Astrocyte of the spinal cord (primary cell): ENCODE measurements at regions not wholly inside any gene's neighbourhood (a gene's known extent, or its start where the extent isn't known, plus 50 kb on each side); places are given as distances from the start of the nearest gene placed in this dataset.

ENCODE experiments used
- DNase-seq: peaks from one replicate; pipeline ENCODE4 v3.0.0; 2011; ENCODE audit warnings: low read depth, low spot score
- H3K4me3 ChIP-seq: 2 replicates; pipeline ENCODE4 v1.5.1; 2011; ENCODE audit warnings: low read depth, mild to moderate bottlenecking, low read length, moderate library complexity
- in situ Hi-C: cut with HindIII; loops from 2 replicates; pipeline ENCODE4 v1.10.0; 2017; ENCODE audit warnings: low sequenced_read_pairs
- TF ChIP-seq, protein P1 (sequence below): IDR thresholded peaks from 2 replicates; pipeline ENCODE4 v1.5.1; 2012; ENCODE audit warnings: low read depth, mild to moderate bottlenecking, low read length, inconsistent platforms

- in situ Hi-C loops: no loop called here
Measured at GRCh38 chr1:29876441-29876840, 640.1 kb downstream of the PTPRU start.

DNA sequence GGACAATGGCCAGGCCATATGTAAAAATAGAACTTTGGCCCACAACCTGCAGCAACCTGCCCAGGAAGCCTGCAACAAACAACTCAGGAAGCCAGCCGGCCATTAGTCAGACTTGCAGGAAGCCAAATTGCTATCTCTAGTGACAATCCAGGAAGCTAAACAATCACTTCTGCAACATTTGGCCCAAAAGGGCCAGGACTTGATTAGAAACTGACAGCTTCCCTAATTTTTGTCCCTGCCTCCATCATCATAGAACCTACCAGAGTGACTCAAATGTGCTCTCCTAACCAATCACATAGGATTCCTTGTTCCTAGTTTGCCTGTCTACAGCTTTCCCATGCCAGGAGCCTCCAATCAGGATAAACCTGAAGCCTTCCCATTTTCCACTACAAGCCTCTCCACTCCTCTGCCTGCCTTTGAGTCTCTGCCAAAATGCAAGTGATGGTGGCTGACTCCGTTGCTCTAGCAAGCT, 639.3 kb downstream of the PTPRU start:
- in situ Hi-C loops: no loop called here
- TF ChIP-seq, protein P1, sequence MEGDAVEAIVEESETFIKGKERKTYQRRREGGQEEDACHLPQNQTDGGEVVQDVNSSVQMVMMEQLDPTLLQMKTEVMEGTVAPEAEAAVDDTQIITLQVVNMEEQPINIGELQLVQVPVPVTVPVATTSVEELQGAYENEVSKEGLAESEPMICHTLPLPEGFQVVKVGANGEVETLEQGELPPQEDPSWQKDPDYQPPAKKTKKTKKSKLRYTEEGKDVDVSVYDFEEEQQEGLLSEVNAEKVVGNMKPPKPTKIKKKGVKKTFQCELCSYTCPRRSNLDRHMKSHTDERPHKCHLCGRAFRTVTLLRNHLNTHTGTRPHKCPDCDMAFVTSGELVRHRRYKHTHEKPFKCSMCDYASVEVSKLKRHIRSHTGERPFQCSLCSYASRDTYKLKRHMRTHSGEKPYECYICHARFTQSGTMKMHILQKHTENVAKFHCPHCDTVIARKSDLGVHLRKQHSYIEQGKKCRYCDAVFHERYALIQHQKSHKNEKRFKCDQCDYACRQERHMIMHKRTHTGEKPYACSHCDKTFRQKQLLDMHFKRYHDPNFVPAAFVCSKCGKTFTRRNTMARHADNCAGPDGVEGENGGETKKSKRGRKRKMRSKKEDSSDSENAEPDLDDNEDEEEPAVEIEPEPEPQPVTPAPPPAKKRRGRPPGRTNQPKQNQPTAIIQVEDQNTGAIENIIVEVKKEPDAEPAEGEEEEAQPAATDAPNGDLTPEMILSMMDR: no peak
- no peak for DNase-seq
- no peak overlapping the region for H3K4me3 ChIP-seq

More at GRCh38 chr1:29876441-29876840, 640.1 kb downstream of the PTPRU start:
- H3K4me3 ChIP-seq: no peak overlapping the region
- TF ChIP-seq, protein P1: no peak
- DNase-seq: no peak

DNA sequence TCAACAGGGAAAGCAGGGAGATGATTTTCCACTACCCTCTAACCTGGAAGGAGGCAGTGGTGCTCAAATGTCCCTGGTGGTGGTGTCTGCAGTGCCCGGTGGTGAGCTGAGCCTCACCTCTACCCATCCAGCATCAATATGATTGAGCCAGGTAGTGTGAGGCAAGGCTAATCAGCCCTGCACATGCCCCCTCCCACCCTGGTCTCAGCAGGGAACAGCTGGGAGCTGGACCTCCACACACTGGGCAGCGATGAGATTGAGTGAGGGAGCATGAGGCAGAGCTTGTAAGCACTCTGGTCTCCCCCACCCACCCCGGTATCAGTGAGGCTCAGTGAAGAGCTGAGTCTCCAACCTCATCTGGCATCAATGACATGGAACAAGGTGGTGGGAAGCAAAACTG, 634.3 kb downstream of the PTPRU start:
- in situ Hi-C loops: no loop called here
- no peak for DNase-seq
- H3K4me3 ChIP-seq: no peak overlapping the region
- TF ChIP-seq, protein P1: no peak

- TF ChIP-seq, protein P1: no peak
- DNase-seq: no peak
- in situ Hi-C loops: no loop called here
- H3K4me3 ChIP-seq: no peak overlapping the region
Measured at GRCh38 chr1:29869802-29870201, 633.5 kb downstream of the PTPRU start.

- TF ChIP-seq, protein P1: no peak
- H3K4me3 ChIP-seq: no peak overlapping the region
- in situ Hi-C loops: no loop called here
- DNase-seq: no peak
Measured at GRCh38 chr1:29868944-29869343, 632.6 kb downstream of the PTPRU start.

DNA sequence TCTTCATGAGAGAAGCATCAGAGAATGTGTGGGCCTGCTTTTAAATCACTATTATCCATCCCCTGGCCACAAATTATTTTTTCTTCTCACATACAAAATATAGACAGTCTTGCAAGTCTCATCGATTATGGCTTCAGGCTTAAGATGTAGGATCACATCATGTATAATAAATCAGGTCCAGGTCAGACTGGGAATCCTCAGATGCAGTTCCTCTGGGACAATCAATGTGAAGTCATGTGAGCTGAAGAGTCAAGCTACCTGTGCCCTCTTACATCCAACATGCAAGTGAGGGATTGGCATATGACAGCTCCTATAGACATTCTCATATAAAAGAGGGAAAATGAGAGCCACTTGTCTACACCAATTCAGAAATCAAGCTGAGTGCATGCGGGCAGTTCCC, 631.8 kb downstream of the PTPRU start:
- in situ Hi-C loops: no loop called here
- TF ChIP-seq, protein P1: no peak
- no peak for DNase-seq
- H3K4me3 ChIP-seq: no peak overlapping the region

DNA sequence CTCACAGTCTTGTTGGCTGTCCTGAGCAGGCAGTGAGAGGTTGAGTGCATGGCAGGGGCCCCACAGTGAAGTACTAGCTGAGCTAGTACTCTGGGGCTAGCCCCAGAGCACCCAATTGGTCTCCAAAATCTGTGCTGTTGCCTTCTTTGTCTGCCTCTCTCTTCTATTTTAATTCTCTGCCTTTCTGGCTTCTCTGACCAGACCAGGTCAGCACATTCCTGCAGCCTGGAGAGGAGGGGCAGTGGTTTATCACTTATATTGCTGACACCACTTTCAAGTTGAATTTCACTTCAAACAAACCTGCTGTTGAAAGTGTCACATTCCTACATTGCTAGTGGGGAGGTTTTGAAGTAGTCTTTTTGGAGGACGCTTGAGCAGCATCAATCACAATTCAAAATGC, 628.7 kb downstream of the PTPRU start:
- no peak overlapping the region for H3K4me3 ChIP-seq
- in situ Hi-C loops: no loop called here
- no peak for DNase-seq
- TF ChIP-seq, protein P1: no peak
